ENCODE measurements at regions not wholly inside any gene's neighbourhood (a gene's known extent, or its start where the extent isn't known, plus 50 kb on each side); places are given as distances from the start of the nearest gene placed in this dataset.

DNA sequence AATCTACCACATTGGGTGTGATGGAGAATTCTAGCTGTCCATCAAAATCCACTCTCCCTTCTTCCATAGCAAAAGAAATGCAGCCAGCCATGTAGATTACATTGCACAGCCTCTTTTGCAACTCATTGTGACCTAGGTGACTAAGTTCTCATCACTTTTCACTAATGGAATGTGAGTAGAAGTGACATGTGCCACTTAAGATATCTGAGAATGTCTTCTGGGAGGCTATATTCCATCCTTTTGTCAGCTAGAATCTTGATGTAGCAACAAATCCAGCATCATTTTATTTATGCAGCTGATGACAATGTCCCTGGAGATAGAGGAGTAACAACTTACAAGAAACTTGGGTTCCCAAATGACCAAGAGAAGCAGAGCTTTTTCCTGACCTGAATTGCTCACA, 61.5 kb upstream of the API5 start:
- Histone ChIP-seq H2AFZ (ENCODE audit: low read depth, low read length) (no peak overlapping the region), H3K4me3 (replicated peaks in 1 of 3; ENCODE audit: insufficient read depth in 1 of 3, low read depth in 1 of 3, low read length in 3 of 3) (no peak overlapping the region), H3K4me2 (ENCODE audit: insufficient read depth, low read length) (no peak overlapping the region), H4K20me1 (replicated peaks; ENCODE audit: control insufficient read depth, extremely low read depth, insufficient read depth, low read length) (no peaks in the 10 kb centered on the region), H3K79me2 (ENCODE audit: control insufficient read depth, insufficient read depth, low read length) (no peaks in the 10 kb centered on the region), H3K9me3 (replicated peaks; ENCODE audit: control insufficient read depth, insufficient read depth, low read length) (no peaks in the 10 kb centered on the region), H3K4me1 (ENCODE audit: control insufficient read depth, extremely low read depth, insufficient read depth, low read length) (no peaks in the 10 kb centered on the region), H3K36me3 (ENCODE audit: control insufficient read depth in 2 of 2, extremely low read depth in 1 of 2, insufficient read depth in 2 of 2, low read length in 2 of 2) (no peaks in the 10 kb centered on the region), H3K9me1 (replicated peaks; ENCODE audit: control insufficient read depth, extremely low read depth, insufficient read depth, low read length) (no peaks in the 10 kb centered on the region), H3K27me3 (ENCODE audit: control insufficient read depth in 2 of 2, insufficient read depth in 2 of 2, low read length in 2 of 2) (no peaks in the 10 kb centered on the region), H3K27ac (ENCODE audit: insufficient read depth, low read depth, low read length) (no peak overlapping the region), H3K9ac (replicated peaks; ENCODE audit: extremely low read depth, insufficient read depth, low read length) (no peak overlapping the region)
- no peak for TF ChIP-seq POLR2AphosphoS5 (IDR thresholded peaks at IDR 0.05; ENCODE audit: insufficient read depth, low read depth, low read length)
- TF ChIP-seq FOS (IDR thresholded peaks at IDR 0.05; ENCODE audit: borderline replicate concordance, insufficient read depth, low read length) = no peak
- TF ChIP-seq, protein P1, sequence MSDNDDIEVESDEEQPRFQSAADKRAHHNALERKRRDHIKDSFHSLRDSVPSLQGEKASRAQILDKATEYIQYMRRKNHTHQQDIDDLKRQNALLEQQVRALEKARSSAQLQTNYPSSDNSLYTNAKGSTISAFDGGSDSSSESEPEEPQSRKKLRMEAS (IDR thresholded peaks at IDR 0.05; ENCODE audit: insufficient read depth, insufficient read length) = no peak
- TF ChIP-seq, protein P2, sequence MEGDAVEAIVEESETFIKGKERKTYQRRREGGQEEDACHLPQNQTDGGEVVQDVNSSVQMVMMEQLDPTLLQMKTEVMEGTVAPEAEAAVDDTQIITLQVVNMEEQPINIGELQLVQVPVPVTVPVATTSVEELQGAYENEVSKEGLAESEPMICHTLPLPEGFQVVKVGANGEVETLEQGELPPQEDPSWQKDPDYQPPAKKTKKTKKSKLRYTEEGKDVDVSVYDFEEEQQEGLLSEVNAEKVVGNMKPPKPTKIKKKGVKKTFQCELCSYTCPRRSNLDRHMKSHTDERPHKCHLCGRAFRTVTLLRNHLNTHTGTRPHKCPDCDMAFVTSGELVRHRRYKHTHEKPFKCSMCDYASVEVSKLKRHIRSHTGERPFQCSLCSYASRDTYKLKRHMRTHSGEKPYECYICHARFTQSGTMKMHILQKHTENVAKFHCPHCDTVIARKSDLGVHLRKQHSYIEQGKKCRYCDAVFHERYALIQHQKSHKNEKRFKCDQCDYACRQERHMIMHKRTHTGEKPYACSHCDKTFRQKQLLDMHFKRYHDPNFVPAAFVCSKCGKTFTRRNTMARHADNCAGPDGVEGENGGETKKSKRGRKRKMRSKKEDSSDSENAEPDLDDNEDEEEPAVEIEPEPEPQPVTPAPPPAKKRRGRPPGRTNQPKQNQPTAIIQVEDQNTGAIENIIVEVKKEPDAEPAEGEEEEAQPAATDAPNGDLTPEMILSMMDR (IDR thresholded peaks at IDR 0.05; ENCODE audit: extremely low read depth in 1 of 2, insufficient read depth in 1 of 2, low read depth in 1 of 2, low read length in 2 of 2) = no peak
- TF ChIP-seq EZH2 (IDR thresholded peaks at IDR 0.05; ENCODE audit: borderline replicate concordance, low read depth, low read length, severe bottlenecking) = no peak
- TF ChIP-seq MYC (IDR thresholded peaks at IDR 0.05; ENCODE audit: low read depth, low read length) = no peak
- TF ChIP-seq JUN (IDR thresholded peaks at IDR 0.05; ENCODE audit: borderline replicate concordance, insufficient read depth, insufficient read length, low read depth) = no peak
- TF ChIP-seq GATA2 (IDR thresholded peaks at IDR 0.05; ENCODE audit: insufficient read depth, insufficient read length, low read depth, low read length) = no peak
- intact Hi-C loops (cut with micrococcal nuclease) (no loop called here), dilution Hi-C loops (cut with MboI; ENCODE audit: extremely low pct_ligation_motif_present, low sequenced_read_pairs) (no loop called here)
- POLR2A ChIA-PET = no interaction called here
- no TSS peak for BruUV-seq (replicated peaks)
- no peak for FAIRE-seq
- CTCF ChIA-PET = no interaction called here
- no peak for DNase-seq (ENCODE audit: low read depth, low spot score)

Data from endothelial cell of umbilical vein (primary cell).